Neural cell (in vitro differentiated cells): ENCODE measurements at regions not wholly inside any gene's neighbourhood (a gene's known extent, or its start where the extent isn't known, plus 50 kb on each side); places are given as distances from the start of the nearest gene placed in this dataset.

Experiments
- H2AFZ ChIP-seq: fragments of 200-600, 300-800 bp; sonication (generic), shearing (Covaris generic); 2 replicates; pipeline ENCODE4 v1.6.0; 2014; ENCODE audit warnings: low read depth, mild to moderate bottlenecking, antibody characterized with exemption, low read length, moderate library complexity
- H3F3A ChIP-seq: fragments of 200-600 bp; shearing (Covaris generic); 2 replicates; pipeline ENCODE4 v1.6.1; 2016; ENCODE audit warnings: mild to moderate bottlenecking, moderate library complexity, mixed read lengths, antibody characterized with exemption, low read length; ENCODE audit not compliant: insufficient read depth, poor library complexity, severe bottlenecking
- H3K27ac ChIP-seq: fragments of 200-600, 300-800 bp; sonication (generic), shearing (Covaris generic); 2 replicates; pipeline ENCODE4 v1.5.1; 2014; ENCODE audit warnings: mild to moderate bottlenecking, low read length, moderate library complexity
- H3K27me3 ChIP-seq: fragments of 300-800, 200-600 bp; sonication (generic), shearing (Covaris generic); 2 replicates; pipeline ENCODE4 v1.6.0; 2014; ENCODE audit warnings: mild to moderate bottlenecking, low read depth, low read length, moderate library complexity; ENCODE audit not compliant: insufficient read depth
- H3K36me3 ChIP-seq: fragments of 300-800, 200-600 bp; sonication (generic), shearing (Covaris generic); 2 replicates; pipeline ENCODE4 v1.5.1; 2014; ENCODE audit warnings: mild to moderate bottlenecking, antibody characterized with exemption, low read length, moderate library complexity; ENCODE audit not compliant: insufficient read depth
- H3K4me2 ChIP-seq: fragments of 300-800, 200-600 bp; sonication (generic), shearing (Covaris generic); 2 replicates; pipeline ENCODE4 v1.6.0; 2014; ENCODE audit warnings: mild to moderate bottlenecking, low read length
- H3K4me3 ChIP-seq: fragments of 300-800, 200-600 bp; sonication (generic), shearing (Covaris generic); 2 replicates; pipeline ENCODE4 v1.5.1; 2014; ENCODE audit warnings: mild to moderate bottlenecking, low read length, moderate library complexity
- H3K79me2 ChIP-seq: fragments of 200-600 bp; shearing (Covaris generic); replicated peaks from 2 replicates; pipeline ENCODE4 v1.6.0; 2014; ENCODE audit warnings: mild to moderate bottlenecking, low read length, moderate library complexity; ENCODE audit not compliant: insufficient read depth
- H3K9ac ChIP-seq: fragments of 300-800, 200-600 bp; sonication (generic), shearing (Covaris generic); 2 replicates; pipeline ENCODE4 v1.6.1; 2016; ENCODE audit warnings: mild to moderate bottlenecking, low read length, mixed read lengths
- H3K9me2 ChIP-seq: fragments of 200-600 bp; shearing (Covaris generic); 2 replicates; pipeline ENCODE4 v1.6.1; 2016; ENCODE audit warnings: mild to moderate bottlenecking, low read length, mixed read lengths; ENCODE audit not compliant: insufficient read depth
- H3K9me3 ChIP-seq: fragments of 200-600, 300-800 bp; sonication (generic), shearing (Covaris generic); 2 replicates; pipeline ENCODE4 v1.6.1; 2016; ENCODE audit warnings: mild to moderate bottlenecking, mixed run types, low read length, moderate library complexity, mixed read lengths
- H4K20me1 ChIP-seq: fragments of 200-600 bp; shearing (Covaris generic); 2 replicates; pipeline ENCODE4 v1.6.1; 2016; ENCODE audit warnings: mild to moderate bottlenecking, mixed run types; ENCODE audit not compliant: insufficient read depth
- CTCF ChIP-seq: fragments of 450-650 bp; IDR thresholded peaks from 2 replicates; pipeline ENCODE4 v1.5.1; 2014; ENCODE audit warnings: antibody characterized with exemption, mild to moderate bottlenecking, moderate library complexity; ENCODE audit not compliant: poor library complexity, severe bottlenecking
- EP300 ChIP-seq: fragments of 450-650 bp; conservative IDR thresholded peaks from 2 replicates; pipeline ENCODE4 v1.6.1; 2014; ENCODE audit warnings: antibody characterized with exemption, mild to moderate bottlenecking, moderate library complexity; ENCODE audit not compliant: poor library complexity, severe bottlenecking
- EZH2 ChIP-seq: fragments of 200-600, 300-800 bp; shearing (Covaris generic), sonication (generic); IDR thresholded peaks from 2 replicates; pipeline ENCODE4 v1.6.1; 2014; ENCODE audit warnings: antibody characterized with exemption, low read length, borderline replicate concordance, mild to moderate bottlenecking; ENCODE audit not compliant: insufficient read depth, poor library complexity, severe bottlenecking
- MXI1 ChIP-seq: fragments of 450-650 bp; conservative IDR thresholded peaks from 2 replicates; pipeline ENCODE4 v1.6.1; 2014; ENCODE audit warnings: antibody characterized with exemption, mild to moderate bottlenecking; ENCODE audit not compliant: poor library complexity, severe bottlenecking
- POLR2AphosphoS5 ChIP-seq: IDR thresholded peaks from 2 replicates; pipeline ENCODE4 v1.6.1; 2012
- RAD21 ChIP-seq: fragments of 450-650 bp; conservative IDR thresholded peaks from 2 replicates; pipeline ENCODE4 v1.6.1; 2014; ENCODE audit warnings: antibody characterized with exemption, mild to moderate bottlenecking, moderate library complexity
- REST ChIP-seq: IDR thresholded peaks from 2 replicates; pipeline ENCODE4 v1.6.1; 2012; ENCODE audit warnings: borderline replicate concordance
- SMC3 ChIP-seq: fragments of 450-650 bp; conservative IDR thresholded peaks from 2 replicates; pipeline ENCODE4 v1.6.1; 2014; ENCODE audit warnings: antibody characterized with exemption, mild to moderate bottlenecking, moderate library complexity; ENCODE audit not compliant: poor library complexity
- TAF1 ChIP-seq: IDR thresholded peaks from 2 replicates; pipeline ENCODE4 v1.6.1; 2012; ENCODE audit warnings: low read depth

GRCh38 chr2:40038646-40039045 is 259.6 kb upstream of the THUMPD2 start:
- no peaks in the 10 kb centered on the region for H3K36me3 ChIP-seq
- TF ChIP-seq CTCF (no peak), MXI1 (no peak), EP300 (no peak), RAD21 (no peak), EZH2 (no peak), TAF1 (no peak), POLR2AphosphoS5 (no peak), SMC3 (no peak), REST (no peak)
- no peak overlapping the region for H3K4me3 ChIP-seq
- H3F3A ChIP-seq: no peaks in the 10 kb centered on the region
- H3K9me3 ChIP-seq: no peaks in the 10 kb centered on the region
- no peak overlapping the region for H2AFZ ChIP-seq
- no peak overlapping the region for H3K9ac ChIP-seq
- no peaks in the 10 kb centered on the region for H4K20me1 ChIP-seq
- H3K4me2 ChIP-seq: no peak overlapping the region
- H3K27ac ChIP-seq: no peak overlapping the region
- H3K79me2 ChIP-seq: no peaks in the 10 kb centered on the region
- H3K9me2 ChIP-seq: no peaks in the 10 kb centered on the region
- no peaks in the 10 kb centered on the region for H3K27me3 ChIP-seq

- Histone ChIP-seq H3K79me2 (no peaks in the 10 kb centered on the region), H3K4me3 (no peak overlapping the region), H3K4me2 (no peak overlapping the region), H3K9ac (no peak overlapping the region), H3K9me2 (no peaks in the 10 kb centered on the region), H3K9me3 (no peaks in the 10 kb centered on the region), H3K27ac (no peak overlapping the region), H2AFZ (no peak overlapping the region), H3F3A (no peaks in the 10 kb centered on the region), H3K36me3 (no peaks in the 10 kb centered on the region), H4K20me1 (no peaks in the 10 kb centered on the region), H3K27me3 (no peaks in the 10 kb centered on the region)
- TF ChIP-seq CTCF (no peak), EZH2 (no peak), MXI1 (no peak), REST (no peak), SMC3 (no peak)
Measured at GRCh38 chr2:40037303-40037702, 258.2 kb upstream of the THUMPD2 start.
